Naive B cell (primary cell): ENCODE measurements at regions not wholly inside any gene's neighbourhood (a gene's known extent, or its start where the extent isn't known, plus 50 kb on each side); places are given as distances from the start of the nearest gene placed in this dataset.

ENCODE experiments used
- ATAC-seq, 2 donors: fragments of 150-1000 bp; cut with Tn5 transposase; 2 replicates each; pipeline ENCODE4 v1.10.0; 2021; ENCODE audit warnings: low read depth in 2 of 2, mild to moderate bottlenecking in 2 of 2, moderate library complexity in 2 of 2
- DNase-seq: peaks from one replicate; pipeline ENCODE4 v3.0.0; 2022
- H3K27ac Mint-ChIP-seq, 6 donors: one replicate each; pipeline ENCODE4 v1.8.0; 2020 to 2022; ENCODE audit warnings: mild to moderate bottlenecking in 6 of 6, mixed read lengths in 6 of 6, moderate library complexity in 5 of 6, inconsistent platforms in 2 of 6
- H3K27me3 Mint-ChIP-seq, 3 donors: one replicate each; pipeline ENCODE4 v1.8.0; 2021 to 2022; ENCODE audit warnings: mixed read lengths in 3 of 3, mild to moderate bottlenecking in 1 of 3
- H3K36me3 Mint-ChIP-seq, 2 donors: one replicate each; pipeline ENCODE4 v1.8.0; 2020 to 2022; ENCODE audit warnings: mixed read lengths in 2 of 2, inconsistent platforms in 1 of 2, mild to moderate bottlenecking in 1 of 2
- H3K4me1 Mint-ChIP-seq, 3 donors: one replicate each; pipeline ENCODE4 v1.8.0; 2020 to 2022; ENCODE audit warnings: mixed read lengths in 3 of 3, inconsistent platforms in 1 of 3, mild to moderate bottlenecking in 1 of 3, moderate library complexity in 1 of 3
- H3K4me3 Mint-ChIP-seq, 8 donors: one replicate each; pipeline ENCODE4 v1.8.0; 2020 to 2022; ENCODE audit warnings: mild to moderate bottlenecking in 8 of 8, mixed read lengths in 8 of 8, moderate library complexity in 8 of 8, inconsistent platforms in 2 of 8
- H3K9me3 Mint-ChIP-seq, 7 donors: one replicate each; pipeline ENCODE4 v1.8.0; 2020 to 2022; ENCODE audit warnings: mixed read lengths in 7 of 7, mild to moderate bottlenecking in 5 of 7, inconsistent platforms in 2 of 7, moderate library complexity in 1 of 7

GRCh38 chr22:47570300-47570685 lies 807.8 kb downstream of the TBC1D22A start:
- Mint-ChIP-seq H3K4me3 (no peak overlapping the region), H3K4me1 (peaks cover 0 to 3% (median 0%) of the 10 kb centered on the region in 3 donors), H3K27me3 (peaks cover 4 to 18% (median 17%) of the 10 kb centered on the region in 3 donors), H3K27ac (no peak overlapping the region), H3K36me3 (no peaks in the 10 kb centered on the region), H3K9me3 (peaks cover 0 to 4% (median 0%) of the 10 kb centered on the region in 7 donors)
- no peak for DNase-seq
- ATAC-seq, result no peak

GRCh38 chr22:47569389-47570299 lies 807.2 kb downstream of the TBC1D22A start:
- H3K36me3 Mint-ChIP-seq, result no peaks in the 10 kb centered on the region
- peaks cover 4 to 13% (median 11%) of the 10 kb centered on the region in 3 donors for H3K27me3 Mint-ChIP-seq
- H3K4me3 Mint-ChIP-seq, result no peak overlapping the region
- ATAC-seq (no peak), DNase-seq (no peak)
- peaks cover 0 to 4% (median 3%) of the 10 kb centered on the region in 3 donors for H3K4me1 Mint-ChIP-seq
- peaks cover 0 to 4% (median 0%) of the 10 kb centered on the region in 7 donors for H3K9me3 Mint-ChIP-seq
- no peak overlapping the region for H3K27ac Mint-ChIP-seq

- H3K36me3 Mint-ChIP-seq, result no peaks in the 10 kb centered on the region
- H3K27ac Mint-ChIP-seq, result peak overlapping the region in 1 of 6 donors; percentile 47
- H3K4me1 Mint-ChIP-seq, result peaks cover 0 to 5% (median 3%) of the 10 kb centered on the region in 3 donors
- DNase-seq, result no peak
- H3K27me3 Mint-ChIP-seq, result peaks cover 4 to 7% (median 5%) of the 10 kb centered on the region in 3 donors
- no peak for ATAC-seq
- H3K9me3 Mint-ChIP-seq, result peaks cover 0 to 4% (median 0%) of the 10 kb centered on the region in 7 donors
- H3K4me3 Mint-ChIP-seq, result no peak overlapping the region
Observed at GRCh38 chr22:47568700-47569099, 806.2 kb downstream of the TBC1D22A start.

GRCh38 chr22:47567126-47568090 lies 805.0 kb downstream of the TBC1D22A start:
- ATAC-seq (no peak), DNase-seq (no peak)
- H3K36me3 Mint-ChIP-seq, result no peaks in the 10 kb centered on the region
- H3K4me3 Mint-ChIP-seq, result no peak overlapping the region
- no peak overlapping the region for H3K27ac Mint-ChIP-seq
- H3K4me1 Mint-ChIP-seq, result peaks cover 0 to 5% (median 3%) of the 10 kb centered on the region in 3 donors
- H3K27me3 Mint-ChIP-seq, result peaks cover 0 to 18% (median 15%) of the 10 kb centered on the region in 3 donors
- H3K9me3 Mint-ChIP-seq, result peaks cover 0 to 4% (median 0%) of the 10 kb centered on the region in 7 donors

GRCh38 chr22:47566491-47566890 lies 804.0 kb downstream of the TBC1D22A start:
- H3K36me3 Mint-ChIP-seq, result no peaks in the 10 kb centered on the region
- H3K4me3 Mint-ChIP-seq, result no peak overlapping the region
- peaks cover 0 to 5% (median 3%) of the 10 kb centered on the region in 3 donors for H3K4me1 Mint-ChIP-seq
- peaks cover 0 to 18% (median 15%) of the 10 kb centered on the region in 3 donors for H3K27me3 Mint-ChIP-seq
- no peak for ATAC-seq
- no peak for DNase-seq
- H3K9me3 Mint-ChIP-seq, result peaks cover 0 to 4% (median 0%) of the 10 kb centered on the region in 7 donors
- no peak overlapping the region for H3K27ac Mint-ChIP-seq

GRCh38 chr22:47565607-47566006 lies 803.2 kb downstream of the TBC1D22A start:
- H3K27ac Mint-ChIP-seq, result no peak overlapping the region
- no peak for ATAC-seq
- peaks cover 0 to 3% (median 0%) of the 10 kb centered on the region in 7 donors for H3K9me3 Mint-ChIP-seq
- DNase-seq, result no peak
- no peaks in the 10 kb centered on the region for H3K36me3 Mint-ChIP-seq
- peaks cover 0 to 5% (median 2%) of the 10 kb centered on the region in 3 donors for H3K4me1 Mint-ChIP-seq
- peaks cover 0 to 21% (median 15%) of the 10 kb centered on the region in 3 donors for H3K27me3 Mint-ChIP-seq
- H3K4me3 Mint-ChIP-seq, result peak overlapping the region in 1 of 8 donors; percentile 82

- ATAC-seq (no peak), DNase-seq (no peak)
- H3K9me3 Mint-ChIP-seq, result no peaks in the 10 kb centered on the region
- H3K4me3 Mint-ChIP-seq, result no peak overlapping the region
- peak overlapping the region in 1 of 6 donors; percentile 13 for H3K27ac Mint-ChIP-seq
- peaks cover 0 to 21% (median 11%) of the 10 kb centered on the region in 3 donors for H3K27me3 Mint-ChIP-seq
- peaks cover 0 to 5% (median 0%) of the 10 kb centered on the region in 3 donors for H3K4me1 Mint-ChIP-seq
- H3K36me3 Mint-ChIP-seq, result no peaks in the 10 kb centered on the region
Observed at GRCh38 chr22:47564651-47565434, 802.4 kb downstream of the TBC1D22A start.

- Mint-ChIP-seq H3K36me3 (no peaks in the 10 kb centered on the region), H3K27ac (no peak overlapping the region), H3K9me3 (no peaks in the 10 kb centered on the region), H3K4me1 (peaks cover 0 to 5% (median 0%) of the 10 kb centered on the region in 3 donors), H3K4me3 (no peak overlapping the region), H3K27me3 (peaks cover 0 to 20% (median 11%) of the 10 kb centered on the region in 3 donors)
- DNase-seq (no peak), ATAC-seq (no peak)
Observed at GRCh38 chr22:47564158-47564450, 801.7 kb downstream of the TBC1D22A start.

- Mint-ChIP-seq H3K4me3 (no peak overlapping the region), H3K9me3 (no peaks in the 10 kb centered on the region), H3K27ac (no peak overlapping the region), H3K4me1 (peaks cover 0 to 5% (median 0%) of the 10 kb centered on the region in 3 donors), H3K36me3 (no peaks in the 10 kb centered on the region), H3K27me3 (peaks cover 0 to 20% (median 11%) of the 10 kb centered on the region in 3 donors)
- DNase-seq, result no peak
- no peak for ATAC-seq
Observed at GRCh38 chr22:47563406-47564157, 801.1 kb downstream of the TBC1D22A start.

- ATAC-seq (no peak), DNase-seq (no peak)
- no peak overlapping the region for H3K27ac Mint-ChIP-seq
- H3K9me3 Mint-ChIP-seq, result peaks cover 0 to 2% (median 0%) of the 10 kb centered on the region in 7 donors
- no peaks in the 10 kb centered on the region for H3K36me3 Mint-ChIP-seq
- no peak overlapping the region for H3K4me3 Mint-ChIP-seq
- peaks cover 6 to 20% (median 11%) of the 10 kb centered on the region in 3 donors for H3K27me3 Mint-ChIP-seq
- peaks cover 0 to 5% (median 0%) of the 10 kb centered on the region in 3 donors for H3K4me1 Mint-ChIP-seq
Observed at GRCh38 chr22:47561766-47562165, 799.3 kb downstream of the TBC1D22A start.

- H3K27ac Mint-ChIP-seq, result no peak overlapping the region
- peaks cover 0 to 5% (median 0%) of the 10 kb centered on the region in 3 donors for H3K4me1 Mint-ChIP-seq
- H3K4me3 Mint-ChIP-seq, result no peak overlapping the region
- H3K27me3 Mint-ChIP-seq, result peaks cover 6 to 20% (median 11%) of the 10 kb centered on the region in 3 donors
- DNase-seq (no peak), ATAC-seq (no peak)
- H3K9me3 Mint-ChIP-seq, result peaks cover 0 to 2% (median 0%) of the 10 kb centered on the region in 7 donors
- H3K36me3 Mint-ChIP-seq, result no peaks in the 10 kb centered on the region
Observed at GRCh38 chr22:47561115-47561675, 798.7 kb downstream of the TBC1D22A start.
